Left ventricle myocardium inferior (tissue), 1 donor: ENCODE measurements at regions not wholly inside any gene's neighbourhood (a gene's known extent, or its start where the extent isn't known, plus 50 kb on each side); places are given as distances from the start of the nearest gene placed in this dataset.

Experiments
- DNase-seq: peaks from one replicate; pipeline ENCODE4 v3.0.0-alpha.2; 2020
- H3K27ac ChIP-seq: fragments of 200-600 bp; replicated peaks from 2 replicates; pipeline ENCODE4 v1.8.0; 2021
- H3K27me3 ChIP-seq: fragments of 200-600 bp; 2 replicates; pipeline ENCODE4 v1.8.0; 2021; ENCODE audit warnings: low read depth
- H3K36me3 ChIP-seq: fragments of 200-600 bp; 2 replicates; pipeline ENCODE4 v1.8.0; 2021
- H3K4me1 ChIP-seq: fragments of 200-600 bp; 2 replicates; pipeline ENCODE4 v1.8.0; 2021
- H3K4me3 ChIP-seq: fragments of 200-600 bp; 2 replicates; pipeline ENCODE4 v1.8.0; 2021; ENCODE audit warnings: mild to moderate bottlenecking, moderate library complexity
- H3K9me3 ChIP-seq: fragments of 200-600 bp; replicated peaks from 2 replicates; pipeline ENCODE4 v1.8.0; 2021
- CTCF ChIP-seq: fragments of 200-600 bp; IDR thresholded peaks from 2 replicates; pipeline ENCODE4 v1.8.0; 2021; ENCODE audit warnings: antibody characterized with exemption, mild to moderate bottlenecking, borderline replicate concordance
- intact Hi-C: fragments of 100-400 bp; cut with micrococcal nuclease; formaldehyde crosslinking; loops from one replicate; pipeline ENCODE4 v1.11.0; 2022
- donor health status: DM: no; HTN: yes; CAD: no; lungs with severe emphysema.

DNA sequence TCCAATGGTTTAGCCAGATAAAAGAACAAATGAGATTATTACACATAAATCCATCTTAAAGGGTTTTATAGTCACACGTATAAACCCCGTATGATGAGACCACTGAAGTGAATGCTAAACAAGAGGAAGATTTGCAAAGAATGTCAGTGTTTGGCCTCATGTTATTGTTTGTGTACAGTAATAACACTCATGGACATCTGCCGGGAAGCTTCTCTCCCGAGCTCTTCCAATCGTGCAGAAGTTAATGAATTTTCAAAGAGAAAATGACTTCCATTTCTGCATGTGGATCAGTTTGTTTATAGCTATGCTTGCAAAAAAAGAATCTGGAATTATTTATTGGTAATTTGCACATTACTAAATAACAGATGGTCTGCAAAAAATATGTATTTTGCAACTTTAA is 88.5 kb upstream of the APCDD1 start:
- Histone ChIP-seq H3K27me3 (no peaks in the 10 kb centered on the region), H3K4me1 (no peaks in the 10 kb centered on the region), H3K36me3 (no peaks in the 10 kb centered on the region), H3K4me3 (no peak overlapping the region), H3K27ac (no peak overlapping the region), H3K9me3 (peaks cover 23% of the 10 kb centered on the region)
- intact Hi-C loops, result no loop called here
- DNase-seq, result no peak
- no peak for TF ChIP-seq CTCF

DNA sequence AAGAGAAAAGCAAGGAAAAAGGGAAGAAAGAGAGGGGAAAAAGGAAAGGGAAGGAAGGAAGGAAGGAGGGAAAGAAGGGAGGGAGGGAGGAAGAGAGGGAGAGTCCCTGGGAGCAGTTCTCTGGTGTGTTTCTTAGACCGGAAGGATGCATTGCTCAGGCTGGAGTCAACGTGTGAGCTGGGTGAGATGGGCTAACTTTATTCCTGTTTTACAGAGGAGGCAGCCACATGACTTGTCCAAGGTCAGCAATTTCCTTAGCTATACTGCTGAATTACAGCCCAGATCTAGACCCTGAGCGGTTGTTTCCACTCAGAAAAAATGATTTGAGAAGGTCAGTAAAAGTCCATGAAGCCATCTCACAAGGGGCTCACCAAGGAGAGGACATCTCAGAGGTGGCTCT is 86.6 kb upstream of the APCDD1 start:
- Histone ChIP-seq H3K36me3 (no peaks in the 10 kb centered on the region), H3K4me1 (no peaks in the 10 kb centered on the region), H3K4me3 (no peak overlapping the region), H3K9me3 (peaks cover 20% of the 10 kb centered on the region), H3K27ac (no peak overlapping the region), H3K27me3 (no peaks in the 10 kb centered on the region)
- intact Hi-C loops, result no loop called here
- no peak for DNase-seq
- TF ChIP-seq CTCF, result no peak

DNA sequence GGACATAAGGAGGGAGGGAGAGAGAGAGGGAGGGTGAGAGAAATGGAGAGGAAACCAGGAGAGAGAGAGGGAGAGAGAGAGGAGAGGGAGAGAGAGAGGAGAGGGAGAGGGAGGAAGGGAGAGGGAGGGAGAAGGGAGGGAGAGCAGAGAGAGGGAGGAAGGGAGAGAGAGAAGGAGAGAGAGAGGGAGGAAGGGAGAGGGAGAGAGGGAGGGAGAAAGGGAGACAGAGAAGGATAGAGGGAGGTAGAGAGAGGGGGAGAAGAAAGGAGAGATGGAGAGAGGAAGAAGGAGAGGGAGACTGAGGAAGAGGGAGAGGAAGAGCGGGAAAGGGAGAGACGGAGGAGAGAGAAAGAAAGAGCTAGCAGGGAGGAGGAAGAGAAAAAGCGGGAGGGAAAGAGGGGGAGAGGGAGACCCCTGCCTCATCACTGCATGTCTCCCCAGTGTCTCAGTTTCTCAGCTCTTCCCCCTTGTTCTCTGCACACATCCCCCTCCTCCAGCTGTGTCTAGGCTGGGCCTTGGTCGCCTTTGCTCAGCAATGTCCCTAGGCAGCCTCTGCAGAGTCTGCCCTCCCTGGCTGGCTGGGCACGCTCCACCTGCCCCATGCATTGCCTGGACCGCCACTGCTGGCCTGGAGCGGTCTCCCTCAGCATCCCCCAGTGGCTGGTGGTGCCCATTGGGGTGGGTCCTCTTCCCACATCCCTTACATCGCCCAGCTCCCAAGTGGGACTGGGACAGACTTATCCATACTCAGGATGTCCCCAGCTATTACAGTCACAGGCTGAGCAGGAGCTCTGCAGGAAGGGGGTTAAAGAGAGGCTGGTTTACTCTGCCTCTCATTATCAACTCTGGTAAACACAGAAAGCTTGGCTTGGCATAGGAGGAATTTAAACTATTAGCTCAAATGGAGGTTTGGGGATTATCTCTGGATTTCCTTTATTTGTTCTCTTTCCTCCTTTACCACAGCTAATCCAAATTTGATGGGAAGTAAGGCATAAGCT is 85.7 kb upstream of the APCDD1 start:
- Histone ChIP-seq H3K27me3 (no peaks in the 10 kb centered on the region), H3K4me1 (no peaks in the 10 kb centered on the region), H3K27ac (no peak overlapping the region), H3K4me3 (no peak overlapping the region), H3K9me3 (peaks cover 11% of the 10 kb centered on the region), H3K36me3 (no peaks in the 10 kb centered on the region)
- no peak for DNase-seq
- TF ChIP-seq CTCF, result no peak
- intact Hi-C loops, result no loop called here

GRCh38 chr18:10370716-10371115 is 83.7 kb upstream of the APCDD1 start:
- no peak overlapping the region for H3K4me3 ChIP-seq
- intact Hi-C loops, result no loop called here

DNA sequence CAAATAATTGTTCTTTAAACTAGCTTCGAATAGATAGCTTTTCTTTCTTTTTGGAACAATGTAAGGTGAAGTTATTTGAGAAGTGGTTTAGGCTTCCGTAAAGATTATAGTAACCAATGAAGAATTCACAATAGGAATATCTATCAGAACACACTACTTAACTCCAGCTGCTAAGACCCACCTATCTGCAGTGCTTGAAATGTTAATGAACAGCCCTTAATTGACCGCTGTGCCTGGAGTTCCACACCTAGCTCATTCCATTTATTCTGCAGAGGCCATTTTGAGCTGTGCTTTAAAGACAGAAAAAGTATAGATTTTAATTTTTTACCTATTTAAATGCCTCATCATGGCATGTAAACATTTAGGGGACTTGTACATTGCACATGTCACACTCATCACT is 83.3 kb upstream of the APCDD1 start:
- Histone ChIP-seq H3K9me3 (no peaks in the 10 kb centered on the region), H3K27ac (no peak overlapping the region), H3K27me3 (no peaks in the 10 kb centered on the region), H3K4me1 (no peaks in the 10 kb centered on the region), H3K36me3 (no peaks in the 10 kb centered on the region), H3K4me3 (no peak overlapping the region)
- no peak for TF ChIP-seq CTCF
- DNase-seq, result no peak
- intact Hi-C loops, result no loop called here

More at GRCh38 chr18:10370716-10371115, 83.7 kb upstream of the APCDD1 start:
- no peak for DNase-seq
- Histone ChIP-seq H3K27me3 (no peaks in the 10 kb centered on the region), H3K9me3 (no peaks in the 10 kb centered on the region), H3K4me1 (no peaks in the 10 kb centered on the region), H3K27ac (no peak overlapping the region), H3K36me3 (no peaks in the 10 kb centered on the region)
- no peak for TF ChIP-seq CTCF
